Muscle of leg (tissue), 3 donors: ENCODE measurements at regions not wholly inside any gene's neighbourhood (a gene's known extent, or its start where the extent isn't known, plus 50 kb on each side); places are given as distances from the start of the nearest gene placed in this dataset.
A peak's percentile ranks its signal among the peaks of the same experiment; 100 is the strongest.

Experiments used
- DNase-seq: peaks from one replicate; pipeline ENCODE4 v3.0.0; 2013
- H3K27ac ChIP-seq: one replicate; pipeline ENCODE4 v1.5.1; 2013; ENCODE audit warnings: mild to moderate bottlenecking, low read length, control low read depth
- H3K27me3 ChIP-seq: one replicate; pipeline ENCODE4 v1.6.1; 2013; ENCODE audit warnings: low read length; ENCODE audit not compliant: control insufficient read depth, insufficient read depth
- H3K36me3 ChIP-seq: one replicate; pipeline ENCODE4 v1.6.1; 2013; ENCODE audit warnings: low read length; ENCODE audit not compliant: control insufficient read depth, insufficient read depth
- H3K4me1 ChIP-seq: one replicate; pipeline ENCODE4 v1.6.1; 2013; ENCODE audit warnings: low read length; ENCODE audit not compliant: control insufficient read depth, insufficient read depth
- H3K4me3 ChIP-seq: one replicate; pipeline ENCODE4 v1.5.1; 2013; ENCODE audit warnings: low read length, control low read depth
- H3K9me3 ChIP-seq: replicated peaks from 2 replicates; pipeline ENCODE4 v1.6.1; 2013; ENCODE audit warnings: low read depth, low read length; ENCODE audit not compliant: control insufficient read depth
- WGBS: methylation state at CpG from one replicate; pipeline ENCODE4 v1.1.5; 2013; ENCODE audit warnings: missing lambda C conversion rate; ENCODE audit not compliant: insufficient coverage; 5-methylcytosine and 5-hydroxymethylcytosine counted together

DNA sequence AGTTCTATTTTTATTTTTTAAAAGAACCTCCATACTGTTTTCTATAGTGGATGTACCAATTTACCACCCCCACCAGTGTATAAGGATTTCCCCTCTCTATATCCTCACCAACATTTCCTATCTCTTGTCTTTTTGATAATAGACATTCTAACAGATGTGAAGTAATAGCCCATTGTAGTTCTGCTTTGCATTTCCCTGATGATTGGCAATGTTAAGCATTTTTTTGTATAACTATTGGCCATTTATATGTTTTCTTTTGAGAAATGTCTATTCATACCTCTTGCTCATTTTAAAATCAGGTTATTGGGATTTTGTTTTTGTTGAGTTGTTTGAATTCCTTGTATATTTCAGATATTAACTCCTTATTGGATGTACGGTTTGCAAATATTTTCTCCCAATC, 251.1 kb upstream of the HTR2C start:
- no peak for DNase-seq
- H3K4me3 ChIP-seq, result no peak overlapping the region
- no peaks in the 10 kb centered on the region for H3K36me3 ChIP-seq
- H3K27ac ChIP-seq, result no peak overlapping the region
- WGBS, result no CpG with 5 or more reads among the region's 1 CpG
- H3K9me3 ChIP-seq, result peaks cover 4% of the 10 kb centered on the region
- H3K4me1 ChIP-seq, result no peaks in the 10 kb centered on the region
- no peaks in the 10 kb centered on the region for H3K27me3 ChIP-seq

DNA sequence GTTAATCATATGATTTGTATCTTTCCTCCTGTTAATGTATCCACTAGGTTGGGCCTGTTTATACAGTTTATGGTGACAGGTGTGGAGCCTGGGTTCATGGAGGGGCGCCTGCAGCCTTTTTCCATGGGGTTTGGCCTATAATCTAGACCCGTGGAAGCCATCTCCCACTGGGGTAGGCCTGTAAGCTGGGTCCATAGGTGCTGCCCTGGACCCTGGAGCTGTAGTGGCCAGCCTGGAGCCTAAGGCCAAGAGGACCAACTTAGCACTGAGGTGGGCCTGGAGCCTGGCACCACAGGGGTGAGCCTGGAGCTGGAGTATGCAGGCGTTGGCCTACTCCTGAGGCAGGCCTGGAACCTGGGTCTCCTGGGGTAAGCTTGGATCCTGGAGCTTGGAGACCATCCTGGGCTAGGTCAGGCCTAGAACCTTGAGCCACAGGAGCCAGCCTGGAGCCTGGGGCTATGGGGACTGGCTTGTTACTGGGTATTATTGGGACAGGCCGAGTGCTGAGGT, 249.4 kb upstream of the HTR2C start:
- H3K4me3 ChIP-seq, result no peak overlapping the region
- H3K9me3 ChIP-seq, result peaks cover 4% of the 10 kb centered on the region
- WGBS, result 75% methylated on average over 3 of the region's 4 CpGs
- H3K27ac ChIP-seq, result no peak overlapping the region
- H3K27me3 ChIP-seq, result no peaks in the 10 kb centered on the region
- H3K36me3 ChIP-seq, result no peaks in the 10 kb centered on the region
- no peak for DNase-seq
- no peaks in the 10 kb centered on the region for H3K4me1 ChIP-seq

DNA sequence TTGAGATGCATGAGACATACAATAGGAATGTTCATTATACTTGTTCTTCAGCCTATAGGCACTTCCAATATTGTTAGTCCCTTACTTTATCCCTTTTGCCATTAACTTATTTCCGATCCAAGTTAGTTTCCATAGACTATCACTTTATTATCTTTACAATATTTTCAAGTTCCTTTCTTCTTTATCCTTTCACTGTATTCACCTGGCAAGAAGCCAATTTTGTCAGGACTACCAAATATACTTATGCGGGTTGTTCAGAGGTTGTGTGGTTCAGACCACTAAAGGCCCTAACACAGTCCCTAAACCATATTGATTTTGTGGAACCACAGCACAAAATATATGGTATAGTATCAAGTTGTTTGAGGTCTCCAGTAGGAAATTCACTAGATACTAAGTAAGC, 245.0 kb upstream of the HTR2C start:
- Histone ChIP-seq H3K36me3 (no peaks in the 10 kb centered on the region), H3K27ac (no peak overlapping the region), H3K9me3 (peaks cover 4% of the 10 kb centered on the region), H3K27me3 (peaks cover 7% of the 10 kb centered on the region), H3K4me1 (no peaks in the 10 kb centered on the region), H3K4me3 (no peak overlapping the region)
- WGBS, result no CpG with 5 or more reads among the region's 2 CpGs
- no peak for DNase-seq

DNA sequence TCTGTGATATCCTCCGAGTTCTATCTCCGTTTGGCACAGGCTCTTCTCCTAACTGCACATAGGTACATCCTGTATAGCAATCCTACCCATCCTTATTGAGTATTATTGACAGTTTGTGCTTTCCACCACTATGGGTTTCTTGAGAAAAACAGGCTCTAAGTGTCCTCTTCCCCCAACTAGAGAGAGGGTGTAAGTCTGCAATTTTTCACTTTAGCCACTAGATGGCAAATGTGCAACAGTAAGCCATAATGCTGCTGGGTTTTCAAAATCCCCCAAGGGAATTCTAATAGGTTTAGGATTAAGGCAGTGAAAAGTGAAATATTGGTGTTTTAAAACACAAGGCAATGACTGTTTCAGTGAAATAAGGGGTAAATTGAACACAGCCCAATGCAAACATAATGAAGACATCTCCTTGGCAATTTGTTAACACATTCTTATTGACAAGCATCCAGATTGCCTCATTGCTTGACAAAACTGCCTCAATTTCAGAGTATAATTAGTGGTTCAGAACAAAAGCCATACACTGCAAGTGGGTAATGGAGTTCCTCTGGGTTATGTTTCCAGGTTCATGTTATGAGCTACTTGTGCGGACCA, 239.0 kb upstream of the HTR2C start:
- no CpG with 5 or more reads among the region's 3 CpGs for WGBS
- no peaks in the 10 kb centered on the region for H3K4me1 ChIP-seq
- H3K4me3 ChIP-seq, result no peak overlapping the region
- H3K27me3 ChIP-seq, result peaks cover 10% of the 10 kb centered on the region
- no peaks in the 10 kb centered on the region for H3K36me3 ChIP-seq
- H3K9me3 ChIP-seq, result no peaks in the 10 kb centered on the region
- H3K27ac ChIP-seq, result no peak overlapping the region
- peak; percentile 17 for DNase-seq

DNA sequence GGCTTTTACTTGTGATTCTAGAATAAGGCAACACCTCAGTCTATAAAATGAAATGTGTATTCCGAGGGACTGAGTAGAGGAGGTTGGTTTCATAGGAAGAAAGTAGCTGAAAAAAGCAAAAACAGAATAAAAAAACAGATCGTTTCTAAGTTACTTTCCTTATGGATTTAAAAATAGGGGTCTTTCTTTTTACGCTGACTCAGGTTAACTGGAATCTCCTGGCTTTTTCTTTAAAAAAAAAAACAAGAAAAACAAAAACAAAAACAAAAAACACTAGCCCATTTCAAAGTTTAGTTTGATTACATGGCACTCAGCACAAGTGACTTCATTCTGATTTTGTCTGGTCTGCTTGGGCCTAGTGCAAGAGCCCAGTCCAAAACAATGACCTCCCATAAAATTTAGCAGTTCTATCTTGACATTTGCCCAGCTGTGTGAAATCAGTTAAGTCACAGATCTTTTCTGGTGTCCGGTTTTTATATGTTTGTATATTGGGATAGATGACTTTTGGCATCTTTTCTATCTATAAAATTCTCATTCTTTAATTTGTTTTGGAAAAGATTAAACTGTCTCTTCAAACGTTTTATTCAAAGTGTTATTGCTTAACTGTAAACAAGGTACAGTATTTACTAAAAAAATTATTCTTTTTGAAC, 222.7 kb upstream of the HTR2C start:
- Histone ChIP-seq H3K4me3 (no peak overlapping the region), H3K27me3 (no peaks in the 10 kb centered on the region), H3K9me3 (no peaks in the 10 kb centered on the region), H3K4me1 (no peaks in the 10 kb centered on the region), H3K36me3 (no peaks in the 10 kb centered on the region), H3K27ac (no peak overlapping the region)
- DNase-seq, result no peak
- WGBS, result no CpG with 5 or more reads among the region's 5 CpGs

DNA sequence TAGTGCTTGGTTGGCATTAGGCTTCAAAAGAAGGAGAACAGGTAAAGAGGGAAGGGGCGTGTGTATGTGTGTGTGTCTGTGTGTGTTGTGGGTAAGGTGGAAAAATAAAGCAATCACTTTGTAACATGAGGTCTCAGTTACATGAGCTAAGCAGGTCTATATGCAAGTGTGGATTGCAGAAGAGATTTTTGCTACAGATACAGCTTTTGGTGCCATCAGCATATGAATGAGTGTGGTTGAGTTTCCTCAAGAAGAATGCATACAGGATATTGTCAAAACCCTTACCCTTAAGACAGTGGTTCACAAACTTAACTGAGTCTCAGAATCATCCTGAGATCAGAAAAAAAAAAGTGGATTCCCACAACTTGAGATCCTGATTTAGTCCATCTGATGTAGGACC, 220.5 kb upstream of the HTR2C start:
- Histone ChIP-seq H3K4me1 (no peaks in the 10 kb centered on the region), H3K27me3 (no peaks in the 10 kb centered on the region), H3K9me3 (no peaks in the 10 kb centered on the region), H3K27ac (no peak overlapping the region), H3K4me3 (no peak overlapping the region), H3K36me3 (no peaks in the 10 kb centered on the region)
- 40% methylated on average over 1 of the region's 1 CpG for WGBS
- no peak for DNase-seq

DNA sequence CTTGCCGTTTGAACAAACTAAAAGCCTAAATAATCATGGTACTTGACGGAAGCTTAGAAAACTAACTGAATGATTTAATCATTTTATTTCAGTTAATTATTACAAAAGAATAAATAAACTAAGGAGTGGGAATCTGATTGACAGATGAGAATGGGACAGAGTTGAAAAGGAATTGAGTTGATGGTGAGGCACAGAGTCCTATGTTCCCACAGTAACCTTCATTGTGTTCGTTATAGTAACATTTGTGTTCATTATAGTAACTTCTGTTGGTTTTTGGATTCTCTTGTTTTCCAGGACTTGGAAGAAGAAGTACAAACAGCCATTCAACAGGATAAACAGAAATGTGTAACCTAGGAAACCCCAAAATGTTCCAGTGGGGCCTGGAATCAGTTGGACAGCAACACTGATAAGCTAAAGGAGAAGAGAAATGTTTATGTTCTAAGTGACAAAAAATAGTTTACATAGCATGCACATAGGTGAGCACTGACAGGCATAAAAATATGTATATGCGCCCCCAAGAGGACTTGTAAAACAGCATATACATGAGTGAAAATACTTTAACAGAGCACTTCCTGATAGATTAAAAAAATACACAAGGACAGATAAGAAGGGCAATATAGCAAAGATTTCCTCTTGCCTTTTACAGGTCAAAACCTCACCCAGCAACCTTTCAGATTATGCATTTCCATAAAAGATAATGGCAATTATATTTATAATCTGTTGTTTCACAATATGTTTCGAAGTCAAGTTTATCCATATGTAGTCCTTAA, 218.6 kb upstream of the HTR2C start:
- Histone ChIP-seq H3K4me3 (no peak overlapping the region), H3K4me1 (no peaks in the 10 kb centered on the region), H3K9me3 (no peaks in the 10 kb centered on the region), H3K27ac (no peak overlapping the region), H3K27me3 (no peaks in the 10 kb centered on the region), H3K36me3 (no peaks in the 10 kb centered on the region)
- DNase-seq, result peak; percentile 2
- WGBS, result no CpG with 5 or more reads among the region's 5 CpGs

DNA sequence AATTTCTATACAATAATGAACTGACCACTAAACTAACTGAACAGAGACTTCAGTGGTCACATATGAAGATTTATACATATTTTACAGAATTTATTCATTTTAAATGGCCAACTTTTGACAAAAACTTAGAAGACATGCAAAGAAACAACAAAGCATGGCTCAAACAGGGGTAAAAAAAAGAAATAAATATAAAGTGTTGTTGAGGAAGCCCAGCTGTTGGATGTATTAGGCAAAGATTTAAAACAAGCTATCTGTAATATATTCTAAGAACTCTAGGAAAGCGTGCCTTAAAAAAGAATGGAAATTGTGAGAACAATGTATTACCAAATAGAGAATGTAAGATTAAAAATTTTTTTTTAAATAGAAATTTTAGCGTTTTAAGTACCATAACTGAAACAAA, 210.9 kb upstream of the HTR2C start:
- no CpG with 5 or more reads among the region's 2 CpGs for WGBS
- no peaks in the 10 kb centered on the region for H3K4me1 ChIP-seq
- no peaks in the 10 kb centered on the region for H3K27me3 ChIP-seq
- no peaks in the 10 kb centered on the region for H3K36me3 ChIP-seq
- no peak for DNase-seq
- H3K4me3 ChIP-seq, result no peak overlapping the region
- H3K27ac ChIP-seq, result no peak overlapping the region
- no peaks in the 10 kb centered on the region for H3K9me3 ChIP-seq

DNA sequence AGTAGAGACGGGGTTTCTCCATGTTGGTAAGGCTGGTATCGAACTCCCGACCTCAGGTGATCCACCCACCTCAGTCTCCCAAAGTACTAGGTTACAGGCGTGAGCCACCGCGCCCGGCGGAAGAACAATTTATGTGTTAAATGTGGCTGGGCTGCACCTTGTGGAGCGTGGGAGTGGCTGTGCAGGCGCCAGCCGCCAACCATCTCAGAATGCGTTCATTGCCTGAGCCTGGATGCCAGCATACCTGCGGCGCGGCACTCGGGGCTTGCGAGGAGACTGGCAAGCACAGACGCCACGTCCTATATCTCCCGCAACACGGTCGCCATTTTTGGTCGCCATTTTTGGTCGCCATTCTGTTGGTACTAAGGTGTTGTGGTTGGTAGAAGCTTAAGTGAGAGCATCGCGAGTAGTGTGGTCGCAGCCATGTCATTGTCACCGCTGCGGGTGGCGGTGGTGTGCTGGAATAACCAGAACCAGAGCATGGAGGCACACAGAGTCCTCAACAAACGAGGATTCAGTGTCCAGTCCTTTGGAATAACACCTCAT, 193.6 kb upstream of the HTR2C start:
- no peak overlapping the region for H3K27ac ChIP-seq
- no peak for DNase-seq
- no peaks in the 10 kb centered on the region for H3K4me1 ChIP-seq
- H3K27me3 ChIP-seq, result peaks cover 14% of the 10 kb centered on the region
- 90% methylated on average over 18 of the region's 31 CpGs for WGBS
- no peak overlapping the region for H3K4me3 ChIP-seq
- no peaks in the 10 kb centered on the region for H3K9me3 ChIP-seq
- no peaks in the 10 kb centered on the region for H3K36me3 ChIP-seq
